ENCODE measurements at regions not wholly inside any gene's neighbourhood (a gene's known extent, or its start where the extent isn't known, plus 50 kb on each side); places are given as distances from the start of the nearest gene placed in this dataset.

GRCh38 chr2:184141866-184142265, 456.5 kb upstream of the ZNF804A start:
- TF ChIP-seq CTCF (IDR thresholded peaks at IDR 0.05) (no peak), POLR2AphosphoS5 (IDR thresholded peaks at IDR 0.05) (no peak)
